GM18507 (cell line): ENCODE measurements at regions not wholly inside any gene's neighbourhood (a gene's known extent, or its start where the extent isn't known, plus 50 kb on each side); places are given as distances from the start of the nearest gene placed in this dataset.

ENCODE experiments used
- DNase-seq: peaks from one replicate; pipeline ENCODE4 v3.0.0; 2011; ENCODE audit warnings: low read depth; ENCODE audit not compliant: insufficient read length; ENCODE audit errors: extremely low spot score
- FAIRE-seq: peaks from 2 replicates; lab custom pipeline; 2011; peaks lifted over from hg19 to GRCh38; lab: Jason Lieb, UNC

- DNase-seq: no peak
- FAIRE-seq: no peak
These were observed 159.5 kb upstream of the RPL38 start for GRCh38 chr17:74043976-74044375.

DNA sequence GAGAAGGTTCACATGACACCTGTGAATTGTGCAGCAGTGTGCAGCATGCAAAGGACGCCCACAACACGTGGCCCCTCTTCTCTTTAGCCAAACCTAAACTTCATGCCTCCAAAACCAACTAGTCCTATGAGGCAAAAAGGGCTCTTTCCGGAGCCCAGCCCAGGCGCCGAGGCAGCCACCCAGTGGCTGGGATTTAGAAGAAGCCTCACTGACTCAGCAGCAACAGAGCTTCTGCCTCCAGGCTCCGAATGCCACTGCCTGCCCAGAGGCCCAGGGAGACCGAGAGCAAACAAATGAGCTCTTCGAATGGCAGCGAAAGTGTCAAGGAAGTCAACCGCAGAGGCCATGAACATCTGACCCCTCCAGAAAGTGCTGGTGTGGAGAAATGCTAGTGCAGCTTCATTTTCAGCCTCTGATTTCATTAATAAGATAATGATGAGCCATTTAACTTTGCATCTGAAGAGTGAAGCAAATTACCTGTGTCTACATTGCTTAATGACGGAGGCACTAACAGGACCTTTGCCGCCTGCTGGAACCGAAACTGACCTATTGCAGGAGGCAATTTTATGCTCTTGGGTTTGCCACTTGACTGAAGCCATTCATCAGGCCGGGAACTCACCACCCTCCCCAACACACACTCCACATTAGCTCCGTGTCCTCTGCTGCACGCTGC is 157.7 kb upstream of the RPL38 start:
- FAIRE-seq: no peak
- no peak for DNase-seq

- no peak for FAIRE-seq
- no peak for DNase-seq
These were observed 154.1 kb upstream of the RPL38 start for GRCh38 chr17:74049167-74049966.

DNA sequence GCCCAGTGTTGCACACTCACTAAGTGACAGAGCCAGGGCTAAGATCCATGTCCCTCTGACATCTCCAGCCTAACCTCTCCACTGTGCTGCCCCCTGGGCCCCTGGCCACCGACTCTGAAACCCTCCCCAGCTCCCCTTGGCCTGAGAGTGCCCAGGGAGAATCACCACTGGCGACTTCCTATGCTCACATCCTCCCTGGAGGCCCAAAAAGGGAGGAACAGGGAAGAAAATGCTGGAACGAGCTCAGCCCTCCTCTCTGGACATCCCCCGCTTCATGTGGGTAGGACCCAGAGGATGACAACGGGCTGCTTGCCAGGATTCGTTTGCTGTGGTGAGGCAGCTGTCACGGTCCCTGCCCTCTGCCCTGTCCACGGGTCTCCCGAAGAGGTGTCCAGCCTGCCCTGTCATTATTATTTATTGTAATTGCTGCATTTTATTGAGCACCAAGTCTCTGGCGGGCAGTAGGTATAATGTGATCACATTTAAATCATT is 153.5 kb upstream of the RPL38 start:
- DNase-seq (no peak), FAIRE-seq (no peak)

- FAIRE-seq: no peak
These were observed 152.1 kb upstream of the RPL38 start for GRCh38 chr17:74051348-74051747.

DNA sequence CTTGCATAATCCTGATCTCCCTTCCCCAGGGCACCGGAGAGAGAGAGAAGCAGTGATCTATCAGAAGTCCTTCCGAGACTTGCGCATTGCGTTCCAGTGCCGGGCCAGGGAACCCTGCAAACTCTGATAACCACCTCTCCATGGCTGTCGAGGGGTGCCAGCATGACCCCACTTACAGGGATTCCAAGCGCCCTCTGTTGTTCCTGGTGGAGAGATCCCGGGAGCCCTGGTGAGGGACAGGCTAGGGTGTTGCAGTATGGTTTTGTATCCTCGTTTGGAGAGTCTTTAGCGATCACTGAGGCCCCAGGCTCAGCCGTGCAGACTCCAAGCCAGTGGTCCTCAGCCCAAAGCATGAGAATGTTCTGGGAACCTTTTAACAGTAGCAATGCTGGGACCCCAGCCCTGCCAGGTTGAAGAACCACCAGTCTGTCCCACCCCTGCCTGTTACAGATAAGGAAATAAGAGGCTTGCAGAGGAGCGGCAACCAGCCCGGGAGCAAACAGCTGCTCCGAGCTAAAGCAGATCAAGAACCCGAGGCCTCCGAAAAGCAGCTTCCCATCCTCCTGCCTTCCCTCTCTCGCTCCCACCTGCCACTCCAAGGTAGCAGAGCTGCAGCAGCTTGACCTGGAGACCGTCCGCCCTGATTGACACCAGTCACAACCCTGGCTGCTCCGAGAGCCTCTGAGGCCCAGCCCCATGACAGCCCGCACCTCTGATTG is 150.3 kb upstream of the RPL38 start:
- FAIRE-seq (no peak), DNase-seq (no peak)

More at GRCh38 chr17:74051348-74051747, 152.1 kb upstream of the RPL38 start:
- DNase-seq: no peak

DNA sequence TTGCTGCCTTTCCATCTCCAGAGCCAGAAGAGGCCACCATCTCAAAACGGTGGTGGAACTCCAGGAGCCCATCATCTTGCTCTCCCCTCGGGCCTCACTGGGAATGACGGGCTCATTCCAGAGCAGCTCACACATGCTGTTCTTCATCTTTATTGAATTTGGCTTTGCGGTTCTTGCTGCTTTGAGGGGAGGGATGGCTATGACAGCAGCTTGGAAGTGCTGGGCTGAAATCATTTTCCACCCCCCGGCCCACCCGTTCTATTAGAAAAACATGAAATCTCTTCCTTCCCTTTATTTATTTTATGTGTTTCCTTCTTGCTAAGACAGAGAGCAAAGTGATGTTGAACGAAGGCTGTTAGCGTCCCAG is 149.8 kb upstream of the RPL38 start:
- FAIRE-seq (no peak), DNase-seq (no peak)

DNA sequence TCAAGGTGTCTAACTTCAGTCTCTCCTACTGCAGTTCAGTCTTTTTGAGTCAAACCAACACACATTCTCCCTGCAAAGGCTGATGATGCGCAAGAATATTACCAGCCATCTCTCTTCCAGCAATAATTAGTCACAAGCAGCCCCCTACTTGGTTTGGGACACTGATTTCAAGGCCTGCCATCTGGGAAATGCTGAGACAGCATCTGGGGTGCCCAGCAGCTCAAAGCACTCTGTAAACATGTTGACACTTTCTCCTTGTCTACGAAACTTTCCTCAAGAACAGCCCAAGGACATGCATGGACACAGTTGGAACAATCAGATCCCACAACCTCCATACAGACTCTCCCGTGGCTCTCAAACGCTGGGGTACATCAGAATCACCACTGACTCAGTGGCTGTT is 149.2 kb upstream of the RPL38 start:
- no peak for FAIRE-seq
- no peak for DNase-seq

DNA sequence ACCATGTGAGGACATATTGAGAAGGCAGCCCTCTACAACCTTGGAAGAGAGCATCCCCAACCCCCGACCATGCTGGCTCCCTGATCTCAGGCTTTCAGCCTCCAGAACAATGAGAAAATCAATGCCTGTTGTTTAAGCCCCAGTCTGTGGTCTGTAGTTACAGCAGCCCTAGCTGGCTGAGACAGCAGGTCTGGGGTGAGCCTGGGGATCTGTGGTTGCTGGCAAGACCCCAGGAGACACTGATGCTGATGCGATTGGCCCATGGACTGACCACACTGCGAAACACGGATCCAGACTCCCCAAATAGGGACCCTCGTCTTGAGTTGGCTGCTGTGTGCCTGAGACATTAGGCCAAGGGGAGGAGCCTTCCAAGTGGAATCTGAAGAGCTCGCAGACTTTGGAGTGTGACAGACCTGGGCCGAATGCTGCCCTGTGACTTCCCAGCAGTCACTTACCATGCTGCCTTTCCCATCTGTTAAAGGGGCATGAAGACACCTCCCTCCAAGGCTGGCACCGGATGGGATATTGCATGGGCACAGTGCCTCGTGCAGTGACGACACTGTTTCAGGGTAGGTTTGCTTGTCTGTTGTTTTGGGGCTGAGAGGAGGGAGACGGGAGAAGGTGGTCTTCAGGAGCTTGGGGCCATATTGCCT is 147.8 kb upstream of the RPL38 start:
- DNase-seq (no peak), FAIRE-seq (no peak)

GRCh38 chr17:74059479-74060240 is 143.8 kb upstream of the RPL38 start:
- DNase-seq: no peak
- FAIRE-seq: no peak

DNA sequence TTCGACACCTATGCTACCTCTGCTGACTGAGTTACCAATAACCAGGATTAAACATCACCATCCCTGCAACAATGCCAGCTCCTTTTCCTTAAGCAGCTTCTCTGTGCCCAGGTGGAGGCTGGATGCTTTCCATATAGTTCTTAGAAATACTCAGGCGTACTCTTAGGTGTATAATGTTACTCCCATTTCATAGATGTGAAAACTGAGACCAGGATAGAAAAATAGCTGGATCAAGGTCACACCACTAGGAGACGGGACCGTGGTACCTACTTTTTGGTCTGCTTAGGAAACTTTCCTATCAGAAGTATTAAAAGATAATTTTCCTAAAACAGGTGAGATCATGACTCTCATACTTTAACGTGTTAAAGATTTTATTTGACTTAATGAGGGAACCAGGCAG is 141.7 kb upstream of the RPL38 start:
- DNase-seq: no peak
- no peak for FAIRE-seq

DNA sequence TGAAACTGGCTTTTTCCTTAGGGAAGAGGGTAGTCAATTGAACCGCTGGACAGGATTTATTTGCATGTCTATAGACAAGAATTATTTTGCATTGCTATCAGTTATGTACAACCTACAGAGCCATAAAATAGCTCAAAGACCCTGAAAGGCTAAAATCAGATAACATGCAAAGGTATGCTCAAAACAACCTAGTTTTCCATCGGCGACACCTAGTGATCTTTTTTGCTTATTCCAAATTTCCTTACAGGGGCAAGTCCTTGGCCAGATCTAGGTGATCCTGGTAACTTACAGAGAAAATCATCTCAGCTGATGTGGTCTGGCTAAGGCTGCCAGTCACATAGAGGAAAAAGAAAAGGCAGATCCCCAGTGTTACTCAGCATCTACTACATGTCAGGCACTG is 141.2 kb upstream of the RPL38 start:
- FAIRE-seq (no peak), DNase-seq (no peak)

DNA sequence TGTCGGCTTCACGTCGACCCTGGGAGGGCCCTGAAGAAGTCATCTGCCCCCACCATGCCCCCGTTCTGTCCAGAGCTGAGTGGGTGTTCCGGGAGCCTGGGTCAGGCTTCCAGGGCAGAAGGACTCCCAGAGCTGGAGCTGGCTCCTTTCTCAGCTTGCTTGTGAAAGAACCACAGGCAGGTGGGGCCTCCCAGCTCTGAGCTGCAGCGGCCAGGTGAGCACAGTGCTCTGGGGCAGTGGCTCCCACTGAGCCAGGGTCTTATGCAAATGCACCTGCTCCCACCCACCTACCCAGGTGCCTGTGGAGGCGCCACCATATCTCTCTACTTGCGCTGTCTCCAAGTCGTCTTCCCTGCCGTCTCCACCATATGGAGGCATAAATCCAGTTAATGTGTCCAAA is 140.0 kb upstream of the RPL38 start:
- FAIRE-seq: no peak

GRCh38 chr17:74070374-74070773 is 133.1 kb upstream of the RPL38 start:
- FAIRE-seq: no peak
- DNase-seq: no peak

More for the DNA sequence above, 140.0 kb upstream of the RPL38 start:
- DNase-seq: no peak

- FAIRE-seq (no peak), DNase-seq (no peak)
These were observed 132.3 kb upstream of the RPL38 start for GRCh38 chr17:74070998-74071679.

GRCh38 chr17:74072340-74072739 is 131.1 kb upstream of the RPL38 start:
- no peak for FAIRE-seq

DNA sequence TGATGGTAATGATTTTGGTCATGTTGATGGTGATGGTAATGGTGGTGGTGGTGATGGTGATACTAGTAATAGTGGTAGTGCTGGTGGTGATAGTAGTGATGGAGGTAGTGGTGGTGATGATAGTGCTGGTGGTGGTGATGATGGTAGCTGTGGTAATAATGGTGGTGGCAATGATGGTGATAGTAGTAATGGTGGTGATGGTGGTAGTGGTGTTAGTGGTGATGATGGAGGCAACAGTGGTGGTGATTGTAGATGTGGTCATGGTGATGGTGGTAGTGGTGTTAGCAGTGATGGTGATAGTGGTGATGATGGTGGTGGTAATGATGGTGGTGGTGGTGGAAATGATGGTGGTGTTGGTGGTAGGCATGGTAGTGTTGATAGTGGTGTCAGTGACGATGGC is 127.0 kb upstream of the RPL38 start:
- FAIRE-seq (no peak), DNase-seq (no peak)

More at GRCh38 chr17:74072340-74072739, 131.1 kb upstream of the RPL38 start:
- DNase-seq: no peak

GRCh38 chr17:74077231-74077630 is 126.2 kb upstream of the RPL38 start:
- no peak for DNase-seq
- FAIRE-seq: no peak
